ENCODE measurements at regions not wholly inside any gene's neighbourhood (a gene's known extent, or its start where the extent isn't known, plus 50 kb on each side); places are given as distances from the start of the nearest gene placed in this dataset.

DNA sequence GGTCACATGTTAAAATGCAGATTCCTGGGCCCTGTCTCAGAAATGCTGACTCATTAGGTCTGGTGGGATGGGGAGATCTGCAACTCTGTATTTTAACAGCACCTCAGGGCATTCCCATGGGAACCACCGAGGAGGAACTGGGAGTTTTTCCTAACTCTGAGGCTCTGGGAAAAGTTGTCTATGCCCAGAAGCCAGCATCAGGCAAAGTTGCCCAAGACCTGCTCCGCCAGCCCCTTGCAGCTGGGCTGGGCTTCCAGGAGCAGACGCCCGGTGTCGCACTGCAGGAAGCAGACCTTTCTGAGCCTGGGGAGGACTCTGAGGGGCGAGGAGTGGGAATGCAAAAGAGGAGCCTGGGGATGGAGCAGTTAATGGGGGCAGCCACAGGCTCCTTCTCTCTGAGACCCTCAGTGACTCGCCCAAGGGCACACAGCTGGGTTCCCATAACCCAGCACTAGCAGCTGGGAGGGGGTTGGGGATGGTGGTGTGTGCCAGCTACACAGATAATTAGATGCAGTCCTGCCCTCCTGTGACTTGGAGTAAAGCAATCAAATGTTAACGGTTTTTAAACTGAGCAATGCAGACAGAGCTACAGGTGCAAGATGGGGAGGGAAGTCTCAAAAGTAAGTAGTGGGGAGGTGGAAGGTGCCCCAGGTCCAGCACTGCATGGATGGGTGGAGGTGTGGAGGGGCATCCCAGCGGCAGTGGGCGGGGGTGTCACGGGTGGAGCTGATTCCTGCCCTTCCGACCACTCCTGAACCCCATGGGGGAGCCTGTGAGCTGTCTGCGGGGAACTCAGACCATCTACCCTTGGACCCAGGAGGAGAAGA lies 100.4 kb downstream of the LSM3 start:
- H3K36me3 ChIP-seq (replicated peaks; ENCODE audit: control insufficient read depth, insufficient read depth, low read length), result no peaks in the 10 kb centered on the region
- H3K27me3 ChIP-seq (ENCODE audit: control insufficient read depth, insufficient read depth, low read length), result no peaks in the 10 kb centered on the region
- H3K4me3 ChIP-seq (ENCODE audit: insufficient read depth, low read depth, low read length), result no peak overlapping the region
- peak; percentile 76 for DNase-seq

DNA sequence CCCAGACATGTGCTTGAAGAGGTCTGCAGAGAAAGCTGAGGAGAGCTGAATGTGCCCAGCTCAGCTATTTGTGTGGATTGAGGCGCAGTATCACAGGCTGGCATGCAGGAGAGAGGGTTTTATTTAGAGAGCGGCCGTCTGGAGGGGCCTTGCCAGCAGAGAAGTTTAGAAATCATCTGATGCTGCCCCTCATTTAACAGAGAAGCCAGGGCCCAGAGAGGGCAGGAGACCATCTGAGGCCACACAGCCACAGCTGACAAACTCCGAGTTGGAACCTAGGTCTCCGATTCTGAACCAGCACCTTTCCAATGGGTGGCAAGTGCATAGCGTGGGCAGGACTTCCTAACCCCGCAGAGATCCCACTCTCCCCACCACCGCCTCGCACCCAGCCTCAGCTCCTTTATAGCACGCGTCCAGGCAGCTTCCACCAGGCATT lies 101.0 kb downstream of the LSM3 start:
- H3K36me3 ChIP-seq (replicated peaks; ENCODE audit: control insufficient read depth, insufficient read depth, low read length), result no peaks in the 10 kb centered on the region
- H3K4me3 ChIP-seq (ENCODE audit: insufficient read depth, low read depth, low read length), result no peak overlapping the region
- H3K27me3 ChIP-seq (ENCODE audit: control insufficient read depth, insufficient read depth, low read length), result no peaks in the 10 kb centered on the region
- DNase-seq, result peak; percentile 18

DNA sequence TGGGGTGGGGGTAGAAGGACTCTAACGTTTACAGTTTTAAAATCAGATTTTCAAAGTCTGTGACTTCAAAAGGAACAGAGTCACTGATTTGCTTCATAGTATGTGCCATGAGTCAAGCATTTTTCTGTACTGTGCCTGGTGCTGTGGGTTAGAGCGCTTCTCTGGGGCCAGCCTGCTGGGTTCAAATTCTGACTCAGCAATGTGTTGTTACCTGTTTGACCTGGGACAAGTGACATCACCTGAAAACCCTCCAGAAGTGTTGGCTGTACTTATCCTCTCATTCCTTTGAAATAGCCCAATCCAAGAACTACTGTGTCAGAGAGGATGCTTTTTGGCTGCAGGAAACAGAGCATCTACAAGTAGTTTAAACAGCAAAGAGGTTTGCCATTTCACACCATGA lies 101.7 kb downstream of the LSM3 start:
- no peaks in the 10 kb centered on the region for H3K27me3 ChIP-seq (ENCODE audit: control insufficient read depth, insufficient read depth, low read length)
- no peak overlapping the region for H3K4me3 ChIP-seq (ENCODE audit: insufficient read depth, low read depth, low read length)
- DNase-seq, result no peak
- no peaks in the 10 kb centered on the region for H3K36me3 ChIP-seq (replicated peaks; ENCODE audit: control insufficient read depth, insufficient read depth, low read length)

DNA sequence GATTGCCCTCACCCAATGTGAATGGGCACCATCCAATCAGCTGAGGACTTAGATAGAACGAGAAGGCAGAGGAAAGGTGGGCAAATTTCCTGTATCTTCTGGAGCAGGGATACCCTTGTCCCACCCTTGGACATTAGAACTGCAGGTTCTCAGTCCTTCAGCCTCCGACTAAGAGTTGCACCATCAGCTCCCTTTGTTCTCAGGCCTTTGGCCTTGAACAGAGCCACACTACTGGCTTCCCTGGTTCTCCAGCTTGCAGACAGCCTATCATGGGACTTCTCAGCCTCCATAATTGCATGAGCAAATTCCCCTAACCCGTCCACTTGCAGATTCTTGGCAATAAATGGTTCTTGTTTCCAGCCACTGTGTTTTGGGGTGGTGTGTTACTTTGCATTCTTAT lies 102.4 kb downstream of the LSM3 start:
- H3K36me3 ChIP-seq (replicated peaks; ENCODE audit: control insufficient read depth, insufficient read depth, low read length), result no peaks in the 10 kb centered on the region
- H3K4me3 ChIP-seq (ENCODE audit: insufficient read depth, low read depth, low read length), result no peak overlapping the region
- no peak for DNase-seq
- no peaks in the 10 kb centered on the region for H3K27me3 ChIP-seq (ENCODE audit: control insufficient read depth, insufficient read depth, low read length)

DNA sequence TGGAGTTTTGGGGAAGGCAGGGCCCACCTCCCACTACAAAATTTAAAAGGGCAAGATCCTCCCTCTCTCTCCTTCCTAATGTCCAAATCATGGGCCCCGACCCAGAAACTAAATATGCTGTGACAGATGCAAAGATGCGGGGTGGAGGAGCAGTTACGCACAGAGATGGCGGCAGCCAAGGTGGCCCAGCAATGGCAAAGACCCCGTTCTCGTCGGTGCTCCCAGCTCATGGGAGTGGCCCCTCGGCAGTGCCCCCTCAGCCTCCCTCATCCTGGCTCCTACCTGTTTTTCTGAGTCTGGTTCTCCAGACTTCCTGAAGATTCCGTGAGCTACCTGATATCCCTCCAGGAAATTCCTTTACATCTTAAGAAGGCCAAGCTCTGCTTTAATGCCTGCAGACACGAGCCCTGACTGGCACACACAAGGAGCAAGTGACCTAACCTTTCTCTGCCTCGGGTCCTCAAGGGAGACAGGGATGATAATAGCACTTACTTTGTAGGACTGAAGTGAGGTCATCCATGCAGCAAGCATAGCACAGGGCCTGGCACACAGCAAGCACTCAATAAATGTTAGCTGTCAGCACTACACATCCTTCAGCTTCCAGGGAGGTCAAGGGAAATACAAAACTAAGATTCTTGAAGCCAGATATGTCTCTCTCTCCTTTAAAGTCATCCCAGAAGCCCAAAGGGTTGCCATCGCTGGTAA lies 103.5 kb downstream of the LSM3 start:
- Histone ChIP-seq H3K36me3 (replicated peaks; ENCODE audit: control insufficient read depth, insufficient read depth, low read length) (no peaks in the 10 kb centered on the region), H3K27me3 (ENCODE audit: control insufficient read depth, insufficient read depth, low read length) (no peaks in the 10 kb centered on the region), H3K4me3 (ENCODE audit: insufficient read depth, low read depth, low read length) (no peak overlapping the region)
- DNase-seq, result no peak

DNA sequence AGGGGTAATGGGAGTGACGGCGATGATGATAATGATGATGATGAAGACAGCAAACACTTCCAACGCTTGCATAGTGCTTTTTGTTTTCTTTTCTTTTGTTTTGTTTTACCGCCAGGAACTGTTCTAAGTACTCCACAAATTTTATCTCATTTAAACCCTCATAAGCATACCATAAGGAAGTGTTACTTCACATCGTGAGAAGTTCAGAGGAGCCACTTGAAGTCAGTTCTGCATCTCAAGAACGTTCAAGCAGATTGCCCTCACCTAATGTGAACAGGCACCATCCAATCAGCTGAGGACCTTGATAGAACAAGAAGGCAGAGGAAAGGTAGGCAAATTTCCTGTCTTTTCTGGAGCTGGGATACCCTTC lies 104.1 kb downstream of the LSM3 start:
- Histone ChIP-seq H3K36me3 (replicated peaks; ENCODE audit: control insufficient read depth, insufficient read depth, low read length) (no peaks in the 10 kb centered on the region), H3K27me3 (ENCODE audit: control insufficient read depth, insufficient read depth, low read length) (no peaks in the 10 kb centered on the region), H3K4me3 (ENCODE audit: insufficient read depth, low read depth, low read length) (no peak overlapping the region)
- no peak for DNase-seq

DNA sequence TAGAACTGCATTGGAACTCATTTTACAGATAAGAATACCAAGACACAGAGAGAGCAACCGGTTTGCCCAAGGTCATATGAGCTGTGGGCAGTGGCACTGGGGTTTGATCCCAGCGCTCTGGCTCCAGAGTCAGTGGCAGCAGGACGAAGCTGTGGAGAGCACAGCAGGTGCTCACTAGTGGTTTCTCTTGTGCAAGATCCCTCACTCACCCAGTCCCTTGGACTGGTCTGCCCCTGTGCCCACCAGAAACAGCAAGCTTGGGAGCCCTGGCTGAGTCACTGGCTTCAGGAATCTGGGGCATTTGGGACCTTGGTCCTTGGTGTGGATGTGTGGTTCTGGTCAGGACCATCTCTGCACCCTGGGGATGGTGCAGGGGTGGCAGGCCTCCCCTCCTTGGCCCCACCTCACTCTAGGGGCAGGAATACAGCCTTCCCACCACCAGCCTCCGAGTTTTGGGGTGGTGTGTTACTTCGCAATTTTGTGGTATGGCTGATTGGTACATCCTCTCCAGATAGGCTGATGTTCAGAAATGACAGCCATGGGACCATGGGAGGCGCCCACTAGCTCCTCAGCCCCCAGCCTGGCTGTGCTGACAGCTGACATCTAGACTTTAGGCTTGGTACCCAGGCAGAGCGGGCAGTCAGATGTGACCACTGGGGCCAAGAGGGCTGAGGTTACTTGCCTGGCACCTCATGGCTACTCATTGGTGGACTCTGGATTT lies 104.6 kb downstream of the LSM3 start:
- no peaks in the 10 kb centered on the region for H3K36me3 ChIP-seq (replicated peaks; ENCODE audit: control insufficient read depth, insufficient read depth, low read length)
- H3K4me3 ChIP-seq (ENCODE audit: insufficient read depth, low read depth, low read length), result no peak overlapping the region
- no peak for DNase-seq
- H3K27me3 ChIP-seq (ENCODE audit: control insufficient read depth, insufficient read depth, low read length), result no peaks in the 10 kb centered on the region

DNA sequence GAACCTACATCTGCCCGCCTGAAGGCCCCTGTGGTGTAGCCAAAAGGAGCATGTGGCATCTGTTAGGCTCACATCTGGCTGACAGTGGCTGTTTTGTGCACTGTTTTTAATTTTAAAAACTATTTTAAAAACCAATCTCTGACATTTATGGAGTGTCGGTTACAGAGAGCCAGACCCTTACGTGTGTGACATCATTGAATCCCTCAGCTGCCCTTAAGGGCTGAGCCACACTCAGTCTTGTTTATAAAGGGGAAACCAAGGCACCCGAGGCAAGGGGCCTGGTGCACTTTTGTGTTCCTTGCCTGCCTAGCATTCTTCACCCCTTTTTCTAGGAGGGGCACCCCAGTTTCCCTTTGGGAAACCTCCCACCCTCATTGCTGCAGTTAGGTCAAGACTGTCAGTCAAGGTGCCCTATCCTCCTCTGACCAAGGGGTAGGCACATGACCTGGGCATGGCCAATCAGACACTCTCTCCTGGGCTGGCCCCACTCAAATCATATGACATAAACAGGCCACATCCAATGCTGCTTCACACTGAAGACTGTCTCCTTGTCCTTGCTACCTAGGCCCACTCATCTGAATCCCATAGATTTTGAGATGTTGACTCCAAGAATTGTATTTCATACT lies 105.3 kb downstream of the LSM3 start:
- Histone ChIP-seq H3K4me3 (ENCODE audit: insufficient read depth, low read depth, low read length) (no peak overlapping the region), H3K27me3 (ENCODE audit: control insufficient read depth, insufficient read depth, low read length) (no peaks in the 10 kb centered on the region), H3K36me3 (replicated peaks; ENCODE audit: control insufficient read depth, insufficient read depth, low read length) (no peaks in the 10 kb centered on the region)
- peak; percentile 34 for DNase-seq

DNA sequence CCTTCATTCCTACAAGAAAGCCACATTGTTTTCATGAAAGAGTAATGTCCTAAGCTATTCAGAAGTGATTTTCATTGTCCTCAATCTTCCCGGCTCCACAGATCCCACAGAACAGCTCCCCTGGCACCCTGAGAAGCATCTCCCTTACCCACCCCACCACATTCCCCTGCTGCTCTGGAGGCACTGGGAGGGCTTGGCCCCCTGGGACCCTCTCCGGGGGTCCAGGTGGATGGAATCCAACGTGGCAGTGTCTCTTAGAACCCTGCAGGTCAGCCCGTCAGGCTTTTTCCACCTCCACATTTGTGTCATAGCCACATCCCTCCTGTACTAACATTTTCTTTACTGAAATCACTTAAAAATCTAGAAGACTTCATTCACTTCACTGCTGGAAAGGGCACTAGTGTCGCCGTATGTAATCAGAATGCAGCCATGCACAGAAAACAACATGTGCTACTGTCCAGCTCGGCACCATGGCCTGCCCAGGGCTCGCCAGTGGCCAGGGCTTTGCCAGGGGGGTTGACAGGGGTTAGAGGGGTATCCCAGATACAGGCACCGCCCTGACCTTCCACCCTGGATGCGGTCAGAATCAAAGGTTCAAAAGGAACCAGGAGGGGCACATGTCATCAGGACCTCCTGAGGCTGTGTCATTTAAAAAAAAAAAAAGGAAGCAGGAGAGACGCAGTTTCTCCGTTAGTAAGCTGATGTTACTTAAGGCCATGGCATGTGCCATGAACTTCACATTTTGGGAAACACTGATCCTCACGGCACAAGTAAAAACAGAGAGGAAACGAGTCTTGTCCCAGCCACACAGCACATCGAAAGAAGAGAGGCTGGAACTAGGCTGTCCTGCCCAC lies 106.3 kb downstream of the LSM3 start:
- H3K36me3 ChIP-seq (replicated peaks; ENCODE audit: control insufficient read depth, insufficient read depth, low read length), result no peaks in the 10 kb centered on the region
- no peak overlapping the region for H3K4me3 ChIP-seq (ENCODE audit: insufficient read depth, low read depth, low read length)
- DNase-seq, result peak; percentile 26
- no peaks in the 10 kb centered on the region for H3K27me3 ChIP-seq (ENCODE audit: control insufficient read depth, insufficient read depth, low read length)

DNA sequence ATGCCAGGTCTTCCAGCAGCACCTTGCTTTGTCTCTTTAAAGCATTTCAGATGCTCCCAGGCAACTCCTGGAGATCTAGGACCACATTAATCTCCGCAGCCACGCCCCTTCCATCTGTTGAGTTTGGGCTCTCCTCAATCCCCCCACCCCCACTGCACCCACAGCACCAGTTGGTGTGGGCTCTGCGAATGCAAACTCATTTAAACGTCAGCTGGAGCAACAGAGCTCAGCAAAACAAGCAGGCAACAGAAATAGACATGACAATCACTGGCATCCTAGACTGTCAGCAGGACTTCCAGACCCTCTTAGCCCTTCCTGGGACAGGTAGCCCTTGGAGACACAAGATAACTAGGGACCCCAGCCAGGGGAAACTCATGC lies 106.9 kb downstream of the LSM3 start:
- peak; percentile 65 for DNase-seq
- no peak overlapping the region for H3K4me3 ChIP-seq (ENCODE audit: insufficient read depth, low read depth, low read length)
- H3K36me3 ChIP-seq (replicated peaks; ENCODE audit: control insufficient read depth, insufficient read depth, low read length), result no peaks in the 10 kb centered on the region
- H3K27me3 ChIP-seq (ENCODE audit: control insufficient read depth, insufficient read depth, low read length), result no peaks in the 10 kb centered on the region

DNA sequence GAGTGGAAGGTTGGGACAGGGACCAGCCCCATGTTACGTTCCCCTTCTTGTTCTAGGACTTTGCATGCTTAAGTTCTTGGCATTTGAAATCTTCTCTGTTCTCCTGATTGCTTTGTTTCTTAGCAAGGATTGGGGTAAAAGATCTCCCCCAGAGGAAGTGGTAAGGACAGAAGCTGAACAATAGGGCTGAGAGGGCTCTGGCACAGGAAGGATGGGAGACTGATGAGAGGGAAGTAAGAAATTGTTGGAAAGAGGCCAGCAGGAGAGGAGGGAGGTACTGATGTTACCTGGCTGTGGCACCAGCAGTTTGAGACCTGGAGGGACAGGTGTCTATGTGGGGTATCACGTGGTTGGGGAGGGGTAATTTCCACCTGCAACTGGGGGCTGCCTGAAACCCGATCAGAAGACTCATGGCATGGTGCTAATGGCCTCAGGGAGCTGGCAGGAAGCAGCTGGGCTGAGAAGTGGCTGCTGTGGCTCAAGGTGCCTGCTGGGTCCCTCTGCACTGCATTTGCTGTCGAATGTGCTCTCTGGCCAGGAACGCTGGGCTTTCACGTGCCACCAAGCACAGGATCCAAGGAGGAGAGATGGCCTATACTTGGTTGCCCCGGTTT lies 108.4 kb downstream of the LSM3 start:
- no peak for DNase-seq
- no peaks in the 10 kb centered on the region for H3K36me3 ChIP-seq (replicated peaks; ENCODE audit: control insufficient read depth, insufficient read depth, low read length)
- H3K27me3 ChIP-seq (ENCODE audit: control insufficient read depth, insufficient read depth, low read length), result no peaks in the 10 kb centered on the region
- H3K4me3 ChIP-seq (ENCODE audit: insufficient read depth, low read depth, low read length), result no peak overlapping the region

DNA sequence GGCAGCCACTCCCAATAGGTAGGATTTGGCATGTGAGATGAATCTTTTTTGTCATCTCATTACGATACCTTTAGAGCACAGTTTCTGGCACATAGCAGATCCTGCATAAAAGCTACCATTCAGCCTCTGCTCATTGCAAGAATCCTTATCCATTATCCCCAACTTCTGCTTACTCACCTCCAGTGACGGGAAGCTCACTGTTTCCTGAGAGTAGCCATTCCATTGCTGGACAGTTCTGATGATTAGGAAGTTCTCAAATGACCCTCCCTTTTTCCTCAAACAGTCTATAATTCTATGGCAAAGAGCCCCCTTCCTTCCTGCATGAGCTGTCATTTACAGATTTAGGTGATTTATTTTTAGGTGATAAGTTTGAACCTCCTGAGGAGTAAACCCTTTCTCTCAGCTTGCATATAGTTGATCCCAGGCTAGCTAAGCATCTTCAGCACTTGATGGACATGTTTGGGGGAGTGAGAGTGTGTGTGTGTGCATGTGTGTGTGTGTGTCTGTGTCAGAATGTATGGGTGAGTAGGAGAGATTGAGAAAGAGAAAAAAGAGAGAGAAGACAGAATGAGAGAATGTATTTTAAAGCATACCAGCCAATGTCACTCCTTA lies 109.7 kb downstream of the LSM3 start:
- no peak for DNase-seq
- no peaks in the 10 kb centered on the region for H3K27me3 ChIP-seq (ENCODE audit: control insufficient read depth, insufficient read depth, low read length)
- no peaks in the 10 kb centered on the region for H3K36me3 ChIP-seq (replicated peaks; ENCODE audit: control insufficient read depth, insufficient read depth, low read length)
- no peak overlapping the region for H3K4me3 ChIP-seq (ENCODE audit: insufficient read depth, low read depth, low read length)

DNA sequence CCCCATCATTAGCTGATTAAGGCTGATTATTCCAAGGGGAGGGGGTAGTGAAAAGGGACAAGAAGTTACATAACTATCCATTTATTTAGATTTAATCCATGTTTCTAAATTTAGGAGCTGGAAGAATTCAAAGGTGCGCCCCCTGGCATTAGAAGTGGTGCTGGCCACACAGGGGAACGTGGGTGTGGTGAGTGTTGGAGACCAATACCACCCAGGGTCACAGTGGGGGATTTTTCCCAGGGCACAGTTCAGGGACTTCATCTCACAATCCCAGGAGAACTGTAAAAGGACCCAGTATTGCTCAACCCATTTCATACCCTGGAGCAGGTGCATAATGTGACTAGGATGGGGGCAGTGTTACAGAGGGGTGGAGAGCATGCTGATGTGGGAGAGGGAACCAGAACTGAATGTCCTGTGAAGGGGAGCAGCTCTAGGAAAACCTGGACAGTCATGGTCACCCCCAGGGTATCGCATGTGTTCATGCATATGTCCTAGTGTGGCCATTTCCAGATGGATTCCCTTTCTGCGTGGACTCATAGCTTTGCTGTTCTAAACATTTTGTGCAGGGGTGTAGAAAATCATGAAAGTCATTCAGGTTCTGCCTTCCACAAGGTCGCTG lies 110.3 kb downstream of the LSM3 start:
- Histone ChIP-seq H3K4me3 (ENCODE audit: insufficient read depth, low read depth, low read length) (no peak overlapping the region), H3K27me3 (ENCODE audit: control insufficient read depth, insufficient read depth, low read length) (no peaks in the 10 kb centered on the region), H3K36me3 (replicated peaks; ENCODE audit: control insufficient read depth, insufficient read depth, low read length) (no peaks in the 10 kb centered on the region)
- DNase-seq, result no peak

All from H7 (cell line).